ENCODE measurements at regions not wholly inside any gene's neighbourhood (a gene's known extent, or its start where the extent isn't known, plus 50 kb on each side); places are given as distances from the start of the nearest gene placed in this dataset.

- H3K27ac Mint-ChIP-seq: no peak overlapping the region
- POLR2A ChIA-PET: no interaction called here
- TF ChIP-seq CTCF (IDR thresholded peaks at IDR 0.05): no peak
These were observed 146.3 kb downstream of the TM9SF2 start for GRCh38 chr13:99647596-99647985.

GRCh38 chr13:99646866-99647595 lies 145.8 kb downstream of the TM9SF2 start:
- no peak overlapping the region for H3K4me3 Mint-ChIP-seq
- H3K27me3 Mint-ChIP-seq: no peaks in the 10 kb centered on the region
- no peaks in the 10 kb centered on the region for H3K9me3 Mint-ChIP-seq
- no peaks in the 10 kb centered on the region for H3K36me3 Mint-ChIP-seq (ENCODE audit: low read depth)
- H3K4me1 Mint-ChIP-seq: peaks cover 2% of the 10 kb centered on the region
- ChIA-PET POLR2A (no interaction called here), CTCF (no interaction called here)
- ATAC-seq (ENCODE audit: low read depth) (no peak), DNase-seq (no peak)
- intact Hi-C loops (cut with micrococcal nuclease): no loop called here
- TF ChIP-seq CTCF (IDR thresholded peaks at IDR 0.05): no peak
- no peak overlapping the region for H3K27ac Mint-ChIP-seq

More at GRCh38 chr13:99647596-99647985, 146.3 kb downstream of the TM9SF2 start:
- CTCF ChIA-PET: no interaction called here
- H3K36me3 Mint-ChIP-seq (ENCODE audit: low read depth): no peaks in the 10 kb centered on the region
- no peaks in the 10 kb centered on the region for H3K27me3 Mint-ChIP-seq
- no peak overlapping the region for H3K4me3 Mint-ChIP-seq
- ATAC-seq (ENCODE audit: low read depth) (no peak), DNase-seq (no peak)
- no peaks in the 10 kb centered on the region for H3K9me3 Mint-ChIP-seq
- peaks cover 2% of the 10 kb centered on the region for H3K4me1 Mint-ChIP-seq
- intact Hi-C loops (cut with micrococcal nuclease): no loop called here

GRCh38 chr13:99642841-99643240 lies 141.6 kb downstream of the TM9SF2 start:
- Mint-ChIP-seq H3K27ac (no peak overlapping the region), H3K4me3 (no peak overlapping the region)
- TF ChIP-seq CTCF (IDR thresholded peaks at IDR 0.05): no peak

GRCh38 chr13:99642006-99642405 lies 140.7 kb downstream of the TM9SF2 start:
- Mint-ChIP-seq H3K27ac (no peak overlapping the region), H3K36me3 (ENCODE audit: low read depth) (no peaks in the 10 kb centered on the region), H3K4me1 (peaks cover 8% of the 10 kb centered on the region), H3K9me3 (no peaks in the 10 kb centered on the region), H3K4me3 (no peak overlapping the region), H3K27me3 (no peaks in the 10 kb centered on the region)
- TF ChIP-seq CTCF (IDR thresholded peaks at IDR 0.05): no peak
- intact Hi-C loops (cut with micrococcal nuclease): no loop called here
- ChIA-PET POLR2A (no interaction called here), CTCF (no interaction called here)
- ATAC-seq (ENCODE audit: low read depth) (no peak), DNase-seq (no peak)

More at GRCh38 chr13:99642841-99643240, 141.6 kb downstream of the TM9SF2 start:
- ATAC-seq (ENCODE audit: low read depth) (no peak), DNase-seq (no peak)
- intact Hi-C loops (cut with micrococcal nuclease): no loop called here
- Mint-ChIP-seq H3K9me3 (no peaks in the 10 kb centered on the region), H3K27me3 (no peaks in the 10 kb centered on the region), H3K4me1 (peaks cover 4% of the 10 kb centered on the region), H3K36me3 (ENCODE audit: low read depth) (no peaks in the 10 kb centered on the region)
- CTCF ChIA-PET: no interaction called here
- POLR2A ChIA-PET: no interaction called here

- DNase-seq: no peak
- intact Hi-C loops (cut with micrococcal nuclease): no loop called here
- ChIA-PET POLR2A (interaction anchor here (0.6 kb wide), 1 partner anchor 265 kb away, joined by 7 read pairs; no protein-coding TSS in a partner anchor), CTCF (no interaction called here)
- Mint-ChIP-seq H3K4me3 (no peak overlapping the region), H3K27ac (no peak overlapping the region), H3K27me3 (no peaks in the 10 kb centered on the region), H3K4me1 (peaks cover 24% of the 10 kb centered on the region), H3K36me3 (ENCODE audit: low read depth) (no peaks in the 10 kb centered on the region), H3K9me3 (no peaks in the 10 kb centered on the region)
- no peak for TF ChIP-seq CTCF (IDR thresholded peaks at IDR 0.05)
- ATAC-seq (ENCODE audit: low read depth): no peak
These were observed 139.0 kb downstream of the TM9SF2 start for GRCh38 chr13:99640260-99640659.
